Neural cell (in vitro differentiated cells): ENCODE measurements at regions not wholly inside any gene's neighbourhood (a gene's known extent, or its start where the extent isn't known, plus 50 kb on each side); places are given as distances from the start of the nearest gene placed in this dataset.

Experiments used
- H2AFZ ChIP-seq: fragments of 200-600, 300-800 bp; sonication (generic), shearing (Covaris generic); 2 replicates; pipeline ENCODE4 v1.6.0; 2014; ENCODE audit warnings: low read depth, mild to moderate bottlenecking, antibody characterized with exemption, low read length, moderate library complexity
- H3F3A ChIP-seq: fragments of 200-600 bp; shearing (Covaris generic); 2 replicates; pipeline ENCODE4 v1.6.1; 2016; ENCODE audit warnings: mild to moderate bottlenecking, moderate library complexity, mixed read lengths, antibody characterized with exemption, low read length; ENCODE audit not compliant: insufficient read depth, poor library complexity, severe bottlenecking
- H3K27ac ChIP-seq: fragments of 200-600, 300-800 bp; sonication (generic), shearing (Covaris generic); 2 replicates; pipeline ENCODE4 v1.5.1; 2014; ENCODE audit warnings: mild to moderate bottlenecking, low read length, moderate library complexity
- H3K27me3 ChIP-seq: fragments of 300-800, 200-600 bp; sonication (generic), shearing (Covaris generic); 2 replicates; pipeline ENCODE4 v1.6.0; 2014; ENCODE audit warnings: mild to moderate bottlenecking, low read depth, low read length, moderate library complexity; ENCODE audit not compliant: insufficient read depth
- H3K36me3 ChIP-seq: fragments of 300-800, 200-600 bp; sonication (generic), shearing (Covaris generic); 2 replicates; pipeline ENCODE4 v1.5.1; 2014; ENCODE audit warnings: mild to moderate bottlenecking, antibody characterized with exemption, low read length, moderate library complexity; ENCODE audit not compliant: insufficient read depth
- H3K4me2 ChIP-seq: fragments of 300-800, 200-600 bp; sonication (generic), shearing (Covaris generic); 2 replicates; pipeline ENCODE4 v1.6.0; 2014; ENCODE audit warnings: mild to moderate bottlenecking, low read length
- H3K4me3 ChIP-seq: fragments of 300-800, 200-600 bp; sonication (generic), shearing (Covaris generic); 2 replicates; pipeline ENCODE4 v1.5.1; 2014; ENCODE audit warnings: mild to moderate bottlenecking, low read length, moderate library complexity
- H3K79me2 ChIP-seq: fragments of 200-600 bp; shearing (Covaris generic); replicated peaks from 2 replicates; pipeline ENCODE4 v1.6.0; 2014; ENCODE audit warnings: mild to moderate bottlenecking, low read length, moderate library complexity; ENCODE audit not compliant: insufficient read depth
- H3K9ac ChIP-seq: fragments of 300-800, 200-600 bp; sonication (generic), shearing (Covaris generic); 2 replicates; pipeline ENCODE4 v1.6.1; 2016; ENCODE audit warnings: mild to moderate bottlenecking, low read length, mixed read lengths
- H3K9me2 ChIP-seq: fragments of 200-600 bp; shearing (Covaris generic); 2 replicates; pipeline ENCODE4 v1.6.1; 2016; ENCODE audit warnings: mild to moderate bottlenecking, low read length, mixed read lengths; ENCODE audit not compliant: insufficient read depth
- H3K9me3 ChIP-seq: fragments of 200-600, 300-800 bp; sonication (generic), shearing (Covaris generic); 2 replicates; pipeline ENCODE4 v1.6.1; 2016; ENCODE audit warnings: mild to moderate bottlenecking, mixed run types, low read length, moderate library complexity, mixed read lengths
- H4K20me1 ChIP-seq: fragments of 200-600 bp; shearing (Covaris generic); 2 replicates; pipeline ENCODE4 v1.6.1; 2016; ENCODE audit warnings: mild to moderate bottlenecking, mixed run types; ENCODE audit not compliant: insufficient read depth
- EP300 ChIP-seq: fragments of 450-650 bp; conservative IDR thresholded peaks from 2 replicates; pipeline ENCODE4 v1.6.1; 2014; ENCODE audit warnings: antibody characterized with exemption, mild to moderate bottlenecking, moderate library complexity; ENCODE audit not compliant: poor library complexity, severe bottlenecking
- EZH2 ChIP-seq: fragments of 200-600, 300-800 bp; shearing (Covaris generic), sonication (generic); IDR thresholded peaks from 2 replicates; pipeline ENCODE4 v1.6.1; 2014; ENCODE audit warnings: antibody characterized with exemption, low read length, borderline replicate concordance, mild to moderate bottlenecking; ENCODE audit not compliant: insufficient read depth, poor library complexity, severe bottlenecking
- MXI1 ChIP-seq: fragments of 450-650 bp; conservative IDR thresholded peaks from 2 replicates; pipeline ENCODE4 v1.6.1; 2014; ENCODE audit warnings: antibody characterized with exemption, mild to moderate bottlenecking; ENCODE audit not compliant: poor library complexity, severe bottlenecking
- POLR2AphosphoS5 ChIP-seq: IDR thresholded peaks from 2 replicates; pipeline ENCODE4 v1.6.1; 2012
- RAD21 ChIP-seq: fragments of 450-650 bp; conservative IDR thresholded peaks from 2 replicates; pipeline ENCODE4 v1.6.1; 2014; ENCODE audit warnings: antibody characterized with exemption, mild to moderate bottlenecking, moderate library complexity
- SMC3 ChIP-seq: fragments of 450-650 bp; conservative IDR thresholded peaks from 2 replicates; pipeline ENCODE4 v1.6.1; 2014; ENCODE audit warnings: antibody characterized with exemption, mild to moderate bottlenecking, moderate library complexity; ENCODE audit not compliant: poor library complexity
- TAF1 ChIP-seq: IDR thresholded peaks from 2 replicates; pipeline ENCODE4 v1.6.1; 2012; ENCODE audit warnings: low read depth
- TF ChIP-seq, protein P1 (sequence below): IDR thresholded peaks from 2 replicates; pipeline ENCODE4 v1.6.1; 2012; ENCODE audit warnings: borderline replicate concordance
- TF ChIP-seq, protein P2 (sequence below): fragments of 450-650 bp; IDR thresholded peaks from 2 replicates; pipeline ENCODE4 v1.5.1; 2014; ENCODE audit warnings: antibody characterized with exemption, mild to moderate bottlenecking, moderate library complexity; ENCODE audit not compliant: poor library complexity, severe bottlenecking

DNA sequence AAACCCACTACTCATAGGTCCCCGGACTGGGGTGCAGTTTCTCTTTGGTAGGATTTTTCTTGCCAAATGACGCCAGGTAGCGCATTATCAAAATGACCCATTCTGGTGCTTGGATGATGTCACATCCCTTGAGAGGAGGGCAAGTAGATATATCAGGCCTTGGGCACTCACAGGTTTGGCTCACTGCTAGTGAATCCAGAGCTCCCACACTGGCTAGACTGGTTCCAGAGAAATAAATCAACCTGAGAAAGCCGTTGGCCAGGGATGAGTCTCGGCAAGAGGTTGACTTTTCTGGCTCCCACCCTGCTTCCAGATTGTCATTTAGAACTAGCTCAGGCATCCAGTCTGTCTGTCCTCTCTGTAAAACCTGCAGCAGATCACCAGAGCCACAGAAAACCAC lies 188.4 kb upstream of the MAF start:
- Histone ChIP-seq H3K9ac (no peak overlapping the region), H3K27me3 (no peaks in the 10 kb centered on the region)

DNA sequence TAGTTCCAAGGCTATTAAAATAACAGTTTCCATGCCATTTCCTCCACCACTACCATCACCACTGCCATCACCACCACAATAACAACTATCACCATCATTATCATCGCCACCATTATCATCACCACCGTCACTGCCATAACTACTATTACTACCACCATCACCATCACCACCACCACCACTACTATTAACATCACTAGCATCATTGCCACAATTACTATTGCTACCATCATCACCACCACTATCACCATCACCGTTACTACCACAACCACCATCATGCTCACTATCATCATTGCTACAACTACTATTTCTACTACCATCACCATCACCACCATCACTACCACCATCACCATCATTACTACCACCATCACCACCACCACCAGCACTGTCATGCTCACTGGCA lies 185.9 kb upstream of the MAF start:
- Histone ChIP-seq H4K20me1 (no peaks in the 10 kb centered on the region), H3K36me3 (no peaks in the 10 kb centered on the region), H3K4me2 (no peak overlapping the region), H2AFZ (no peak overlapping the region), H3K9me3 (no peaks in the 10 kb centered on the region), H3F3A (no peaks in the 10 kb centered on the region), H3K79me2 (no peaks in the 10 kb centered on the region), H3K27me3 (no peaks in the 10 kb centered on the region), H3K27ac (no peak overlapping the region), H3K9me2 (no peaks in the 10 kb centered on the region), H3K4me3 (no peak overlapping the region), H3K9ac (no peak overlapping the region)
- TF ChIP-seq EP300 = no peak
- no peak for TF ChIP-seq SMC3
- TF ChIP-seq RAD21 = no peak
- TF ChIP-seq, protein P1, sequence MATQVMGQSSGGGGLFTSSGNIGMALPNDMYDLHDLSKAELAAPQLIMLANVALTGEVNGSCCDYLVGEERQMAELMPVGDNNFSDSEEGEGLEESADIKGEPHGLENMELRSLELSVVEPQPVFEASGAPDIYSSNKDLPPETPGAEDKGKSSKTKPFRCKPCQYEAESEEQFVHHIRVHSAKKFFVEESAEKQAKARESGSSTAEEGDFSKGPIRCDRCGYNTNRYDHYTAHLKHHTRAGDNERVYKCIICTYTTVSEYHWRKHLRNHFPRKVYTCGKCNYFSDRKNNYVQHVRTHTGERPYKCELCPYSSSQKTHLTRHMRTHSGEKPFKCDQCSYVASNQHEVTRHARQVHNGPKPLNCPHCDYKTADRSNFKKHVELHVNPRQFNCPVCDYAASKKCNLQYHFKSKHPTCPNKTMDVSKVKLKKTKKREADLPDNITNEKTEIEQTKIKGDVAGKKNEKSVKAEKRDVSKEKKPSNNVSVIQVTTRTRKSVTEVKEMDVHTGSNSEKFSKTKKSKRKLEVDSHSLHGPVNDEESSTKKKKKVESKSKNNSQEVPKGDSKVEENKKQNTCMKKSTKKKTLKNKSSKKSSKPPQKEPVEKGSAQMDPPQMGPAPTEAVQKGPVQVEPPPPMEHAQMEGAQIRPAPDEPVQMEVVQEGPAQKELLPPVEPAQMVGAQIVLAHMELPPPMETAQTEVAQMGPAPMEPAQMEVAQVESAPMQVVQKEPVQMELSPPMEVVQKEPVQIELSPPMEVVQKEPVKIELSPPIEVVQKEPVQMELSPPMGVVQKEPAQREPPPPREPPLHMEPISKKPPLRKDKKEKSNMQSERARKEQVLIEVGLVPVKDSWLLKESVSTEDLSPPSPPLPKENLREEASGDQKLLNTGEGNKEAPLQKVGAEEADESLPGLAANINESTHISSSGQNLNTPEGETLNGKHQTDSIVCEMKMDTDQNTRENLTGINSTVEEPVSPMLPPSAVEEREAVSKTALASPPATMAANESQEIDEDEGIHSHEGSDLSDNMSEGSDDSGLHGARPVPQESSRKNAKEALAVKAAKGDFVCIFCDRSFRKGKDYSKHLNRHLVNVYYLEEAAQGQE = no peak
- TF ChIP-seq EZH2 = no peak
- TF ChIP-seq, protein P2, sequence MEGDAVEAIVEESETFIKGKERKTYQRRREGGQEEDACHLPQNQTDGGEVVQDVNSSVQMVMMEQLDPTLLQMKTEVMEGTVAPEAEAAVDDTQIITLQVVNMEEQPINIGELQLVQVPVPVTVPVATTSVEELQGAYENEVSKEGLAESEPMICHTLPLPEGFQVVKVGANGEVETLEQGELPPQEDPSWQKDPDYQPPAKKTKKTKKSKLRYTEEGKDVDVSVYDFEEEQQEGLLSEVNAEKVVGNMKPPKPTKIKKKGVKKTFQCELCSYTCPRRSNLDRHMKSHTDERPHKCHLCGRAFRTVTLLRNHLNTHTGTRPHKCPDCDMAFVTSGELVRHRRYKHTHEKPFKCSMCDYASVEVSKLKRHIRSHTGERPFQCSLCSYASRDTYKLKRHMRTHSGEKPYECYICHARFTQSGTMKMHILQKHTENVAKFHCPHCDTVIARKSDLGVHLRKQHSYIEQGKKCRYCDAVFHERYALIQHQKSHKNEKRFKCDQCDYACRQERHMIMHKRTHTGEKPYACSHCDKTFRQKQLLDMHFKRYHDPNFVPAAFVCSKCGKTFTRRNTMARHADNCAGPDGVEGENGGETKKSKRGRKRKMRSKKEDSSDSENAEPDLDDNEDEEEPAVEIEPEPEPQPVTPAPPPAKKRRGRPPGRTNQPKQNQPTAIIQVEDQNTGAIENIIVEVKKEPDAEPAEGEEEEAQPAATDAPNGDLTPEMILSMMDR = no peak
- no peak for TF ChIP-seq MXI1

More for the DNA sequence above, 188.4 kb upstream of the MAF start:
- Histone ChIP-seq H4K20me1 (no peaks in the 10 kb centered on the region), H3K27ac (no peak overlapping the region), H2AFZ (no peak overlapping the region), H3K9me3 (no peaks in the 10 kb centered on the region), H3F3A (no peaks in the 10 kb centered on the region), H3K4me2 (no peak overlapping the region), H3K79me2 (no peaks in the 10 kb centered on the region), H3K4me3 (no peak overlapping the region), H3K9me2 (no peaks in the 10 kb centered on the region), H3K36me3 (no peaks in the 10 kb centered on the region)
- no peak for TF ChIP-seq RAD21
- no peak for TF ChIP-seq POLR2AphosphoS5
- TF ChIP-seq, protein P1 = no peak
- TF ChIP-seq MXI1 = no peak
- no peak for TF ChIP-seq SMC3
- TF ChIP-seq EZH2 = no peak
- TF ChIP-seq EP300 = no peak
- no peak for TF ChIP-seq TAF1
- TF ChIP-seq, protein P2 = no peak
